ENCODE measurements at regions not wholly inside any gene's neighbourhood (a gene's known extent, or its start where the extent isn't known, plus 50 kb on each side); places are given as distances from the start of the nearest gene placed in this dataset.
"Not testable (repeated sequence)": the region's sequence is repeated elsewhere in the genome, so short reads cannot be mapped to it uniquely, and the experiment has no call there.

GRCh38 chr5:120351071-120351470, 113.0 kb upstream of the PRR16 start:
- TF ChIP-seq, protein P1, sequence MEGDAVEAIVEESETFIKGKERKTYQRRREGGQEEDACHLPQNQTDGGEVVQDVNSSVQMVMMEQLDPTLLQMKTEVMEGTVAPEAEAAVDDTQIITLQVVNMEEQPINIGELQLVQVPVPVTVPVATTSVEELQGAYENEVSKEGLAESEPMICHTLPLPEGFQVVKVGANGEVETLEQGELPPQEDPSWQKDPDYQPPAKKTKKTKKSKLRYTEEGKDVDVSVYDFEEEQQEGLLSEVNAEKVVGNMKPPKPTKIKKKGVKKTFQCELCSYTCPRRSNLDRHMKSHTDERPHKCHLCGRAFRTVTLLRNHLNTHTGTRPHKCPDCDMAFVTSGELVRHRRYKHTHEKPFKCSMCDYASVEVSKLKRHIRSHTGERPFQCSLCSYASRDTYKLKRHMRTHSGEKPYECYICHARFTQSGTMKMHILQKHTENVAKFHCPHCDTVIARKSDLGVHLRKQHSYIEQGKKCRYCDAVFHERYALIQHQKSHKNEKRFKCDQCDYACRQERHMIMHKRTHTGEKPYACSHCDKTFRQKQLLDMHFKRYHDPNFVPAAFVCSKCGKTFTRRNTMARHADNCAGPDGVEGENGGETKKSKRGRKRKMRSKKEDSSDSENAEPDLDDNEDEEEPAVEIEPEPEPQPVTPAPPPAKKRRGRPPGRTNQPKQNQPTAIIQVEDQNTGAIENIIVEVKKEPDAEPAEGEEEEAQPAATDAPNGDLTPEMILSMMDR (conservative IDR thresholded peaks at IDR 0.05 in 1 of 2, IDR thresholded peaks at IDR 0.05 in 1 of 2; ENCODE audit: low read depth in 1 of 2, low read length in 2 of 2) = not testable (repeated sequence)
- not testable (repeated sequence) for TF ChIP-seq EZH2 (IDR thresholded peaks at IDR 0.05; ENCODE audit: low read length, missing control alignments)
